HCT116 (cell line): ENCODE measurements at regions not wholly inside any gene's neighbourhood (a gene's known extent, or its start where the extent isn't known, plus 50 kb on each side); places are given as distances from the start of the nearest gene placed in this dataset.

Experiments used
- ATF3 ChIP-seq: IDR thresholded peaks from 2 replicates; pipeline ENCODE4 v1.6.1; 2012
- CBX3 ChIP-seq: IDR thresholded peaks from 2 replicates; pipeline ENCODE4 v1.6.1; 2012; ENCODE audit warnings: low read depth
- CTCF ChIP-seq, 3 experiments: fragments of 200-600 bp in 1 of 3; sonication (generic) in 1 of 3; IDR thresholded peaks in 2 of 3; conservative IDR thresholded peaks in 1 of 3; 2 replicates each; pipeline ENCODE4 v1.5.1; 2012 to 2017; ENCODE audit warnings: low read depth in 2 of 3, low read length in 2 of 3, antibody characterized with exemption in 1 of 3, borderline replicate concordance in 1 of 3, control low read depth in 1 of 3, mild to moderate bottlenecking in 1 of 3, mixed read lengths in 1 of 3, mixed run types in 1 of 3, moderate library complexity in 1 of 3; ENCODE audit not compliant: insufficient read depth in 1 of 3
- EZH2 ChIP-seq: fragments of 200-600 bp; sonication (generic); IDR thresholded peaks from 2 replicates; pipeline ENCODE4 v1.6.1; 2017; ENCODE audit warnings: antibody characterized with exemption, mixed run types
- TCF7L2 ChIP-seq: IDR thresholded peaks from 2 replicates; pipeline ENCODE4 v1.7.0; 2011; ENCODE audit warnings: borderline replicate concordance, inconsistent platforms; ENCODE audit not compliant: insufficient read depth, insufficient read length; ENCODE audit errors: extremely low read depth
- YY1 ChIP-seq: IDR thresholded peaks from 2 replicates; pipeline ENCODE4 v1.6.1; 2011; ENCODE audit warnings: low read length, low read depth, moderate library complexity, mild to moderate bottlenecking; ENCODE audit not compliant: insufficient replicate concordance; ENCODE audit errors: extremely low read depth
- ZBTB33 ChIP-seq: IDR thresholded peaks from 2 replicates; pipeline ENCODE4 v1.6.1; 2011; ENCODE audit warnings: mild to moderate bottlenecking, low read length, moderate library complexity; ENCODE audit not compliant: insufficient replicate concordance; ENCODE audit errors: extremely low read depth
- ZFX ChIP-seq: fragments of 450-650 bp; IDR thresholded peaks from 2 replicates; pipeline ENCODE4 v1.6.1; 2017

GRCh38 chr1:91597215-91597614 lies 96.6 kb downstream of the CDC7 start (continued):
- no peak for TF ChIP-seq ZBTB33
- TF ChIP-seq ZFX = no peak
- no peak for TF ChIP-seq TCF7L2
- no peak for TF ChIP-seq EZH2
- no peak for TF ChIP-seq YY1
- TF ChIP-seq CBX3 = no peak
- no peak for TF ChIP-seq ATF3
- TF ChIP-seq CTCF (IDR thresholded peaks at IDR 0.05 in 2 of 3, conservative IDR thresholded peaks at IDR 0.05 in 1 of 3; ENCODE audit: borderline replicate concordance in 1 of 3, insufficient read depth in 1 of 3, low read depth in 2 of 3, low read length in 2 of 3) = no peak
